HG03095 (cell line): ENCODE measurements at regions not wholly inside any gene's neighbourhood (a gene's known extent, or its start where the extent isn't known, plus 50 kb on each side); places are given as distances from the start of the nearest gene placed in this dataset.

Experiments
- ATAC-seq: cut with Tn5 transposase; IDR thresholded peaks from one replicate; pipeline ENCODE4 v1.9.1; 2021; ENCODE audit warnings: moderate library complexity; ENCODE audit not compliant: unreplicated experiment

DNA sequence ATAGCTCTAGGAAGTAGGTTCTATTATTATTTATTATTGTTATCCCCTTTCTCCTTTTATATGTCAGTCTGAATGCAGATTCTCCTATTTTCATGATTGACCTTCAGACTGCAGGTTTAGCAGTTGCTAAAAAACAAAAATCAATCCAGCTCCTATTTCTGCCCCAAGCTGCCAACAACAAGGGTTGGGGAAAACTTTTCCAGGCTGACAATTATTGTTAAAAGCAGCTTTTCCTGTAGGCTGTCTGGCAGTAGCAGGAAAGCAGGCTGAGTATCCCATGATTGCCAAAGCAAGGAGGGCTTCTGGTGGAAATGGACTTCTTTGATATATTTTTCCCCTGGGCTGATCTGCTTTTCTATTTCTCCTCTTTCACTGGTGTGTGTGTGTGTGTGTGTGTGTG lies 78.0 kb upstream of the CTLA4 start:
- ATAC-seq, result no peak

DNA sequence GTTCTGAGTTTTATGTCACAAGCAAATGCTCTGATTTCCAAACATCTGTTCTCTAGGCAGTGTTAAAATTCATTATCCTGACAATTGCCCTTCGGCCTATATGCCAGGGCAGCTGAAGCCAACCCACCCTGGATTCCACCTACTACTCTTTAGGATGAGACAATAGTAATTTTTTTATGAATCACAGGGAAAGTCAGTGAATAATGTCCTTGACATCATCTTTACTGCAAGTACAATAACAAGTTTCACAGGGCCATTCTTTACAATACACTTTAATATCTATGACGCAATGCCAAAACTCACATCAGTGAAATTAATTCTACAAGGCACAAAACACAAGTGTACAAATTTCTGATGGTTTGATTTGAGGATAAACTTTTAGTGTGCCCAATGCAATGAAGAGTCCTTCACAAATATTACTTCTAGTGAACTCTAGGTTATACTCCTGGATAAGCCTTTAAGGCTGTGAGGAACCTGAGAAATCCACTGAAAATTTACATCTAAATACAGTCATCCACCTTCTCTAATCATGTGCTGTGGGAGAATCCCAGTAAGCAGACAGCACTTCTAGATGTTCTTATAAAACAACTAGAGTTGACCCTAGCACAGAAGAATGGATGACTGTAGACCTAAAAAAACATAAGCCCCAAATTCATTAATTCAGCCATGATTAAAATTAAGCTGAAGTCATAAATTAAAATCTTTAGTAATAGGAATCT lies 77.3 kb upstream of the CTLA4 start:
- ATAC-seq, result no peak

DNA sequence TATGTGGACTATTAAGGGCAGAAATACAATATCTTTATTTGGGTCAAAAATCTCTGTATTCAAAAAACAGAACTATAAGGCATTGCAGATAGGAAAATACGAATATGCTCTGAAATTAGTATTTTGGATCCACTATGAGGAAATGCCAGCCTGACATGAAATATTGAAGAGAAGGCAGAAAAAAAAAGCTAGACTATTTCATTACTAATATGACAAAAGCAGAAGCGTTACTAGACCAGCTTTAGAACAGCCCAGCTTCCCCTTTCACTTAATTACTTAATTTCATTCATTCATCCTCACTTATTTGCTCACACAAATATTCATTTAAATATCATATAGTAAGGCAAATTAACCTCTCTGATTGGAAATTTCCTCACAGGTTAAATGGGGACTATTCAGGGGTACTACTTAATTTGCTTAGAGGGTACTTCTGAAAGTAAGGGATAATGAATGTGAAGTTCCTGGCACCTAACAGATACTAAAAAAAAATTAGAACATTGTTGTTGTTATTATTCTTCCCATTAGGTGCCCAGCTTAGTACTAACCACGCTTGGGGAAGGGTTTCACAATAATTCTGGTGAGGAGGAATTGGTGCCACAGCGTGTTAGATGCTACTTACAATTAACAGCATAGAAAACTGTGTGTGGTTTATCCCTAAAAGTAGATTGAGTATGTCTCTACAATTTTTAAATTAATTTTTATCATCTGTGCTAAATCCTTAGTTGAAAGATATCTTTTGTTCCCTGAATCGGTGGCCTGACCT lies 71.1 kb upstream of the CTLA4 start:
- ATAC-seq, result no peak

DNA sequence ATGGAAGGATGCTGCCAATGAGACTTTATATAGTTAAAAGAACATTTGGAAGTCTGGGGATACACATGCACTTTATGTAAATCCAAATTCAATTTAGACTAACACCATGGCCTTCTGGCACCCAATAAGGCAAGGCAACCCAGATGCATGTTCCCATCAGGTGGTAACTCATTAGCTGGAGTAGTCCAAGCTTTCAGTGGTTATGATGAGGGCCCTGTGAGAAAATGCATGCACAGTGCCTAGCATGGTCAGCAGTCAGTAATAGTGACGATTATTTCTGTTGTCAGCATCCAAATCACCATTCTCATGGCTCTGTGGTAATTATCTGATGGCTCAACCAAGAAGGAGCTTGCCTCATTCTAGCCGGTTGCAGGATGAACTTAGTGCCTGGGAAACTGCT lies 70.3 kb upstream of the CTLA4 start:
- ATAC-seq, result no peak

DNA sequence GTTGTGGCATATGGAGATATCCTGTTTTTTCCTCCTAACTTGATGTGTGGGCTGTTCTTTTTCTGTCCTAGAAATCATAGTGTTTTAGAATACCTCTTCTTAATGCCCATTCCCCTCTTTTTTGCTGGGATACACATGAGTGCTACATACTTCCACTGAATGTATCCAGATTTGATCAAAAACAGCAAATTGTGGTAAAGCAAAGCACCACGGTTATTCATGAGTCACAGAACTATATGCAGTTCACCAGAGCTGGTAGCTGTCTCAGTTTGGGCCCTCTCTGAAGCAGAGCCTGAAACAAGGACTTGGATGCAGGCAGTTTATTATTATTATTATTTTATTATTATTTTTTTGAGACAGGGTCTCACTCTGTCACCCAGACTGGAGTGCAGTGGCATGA lies 69.9 kb upstream of the CTLA4 start:
- ATAC-seq, result no peak

DNA sequence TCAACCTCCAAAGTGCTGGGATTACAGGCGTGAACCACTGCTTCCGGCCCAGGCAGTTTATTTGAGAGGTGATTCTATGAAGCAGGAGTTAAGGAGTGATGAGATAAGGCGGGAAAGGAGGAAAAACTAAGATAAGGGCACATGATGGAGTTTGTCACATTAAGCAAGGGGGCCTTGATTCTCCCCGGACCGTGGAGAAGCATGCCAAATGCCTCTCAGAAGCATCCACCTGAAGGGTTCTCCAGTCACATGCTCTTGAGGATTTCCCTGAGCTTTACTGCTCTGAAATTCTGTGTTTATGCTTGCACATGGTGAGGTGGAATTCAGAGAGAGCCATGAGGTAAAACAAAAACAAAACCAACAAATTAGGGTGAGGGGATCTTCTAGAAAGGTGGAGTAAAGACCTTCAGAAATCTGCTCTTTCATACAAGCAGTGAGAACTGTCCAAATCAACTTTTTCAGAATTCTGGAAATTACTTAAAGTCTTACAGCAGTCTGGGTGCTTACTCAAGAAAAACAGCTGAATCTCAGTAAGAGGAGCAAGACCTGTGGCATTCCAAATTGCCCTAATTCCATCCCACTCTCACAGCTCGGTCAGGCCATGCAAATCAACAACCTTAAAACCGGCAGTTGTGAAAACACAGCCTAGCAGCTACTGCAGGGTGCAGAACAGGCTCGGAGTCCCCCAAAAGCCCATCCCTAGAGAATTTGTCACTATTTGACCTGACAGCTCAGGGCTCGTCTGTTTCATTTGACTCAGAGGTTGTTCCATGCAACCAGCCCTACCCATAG lies 69.1 kb upstream of the CTLA4 start:
- ATAC-seq, result no peak

DNA sequence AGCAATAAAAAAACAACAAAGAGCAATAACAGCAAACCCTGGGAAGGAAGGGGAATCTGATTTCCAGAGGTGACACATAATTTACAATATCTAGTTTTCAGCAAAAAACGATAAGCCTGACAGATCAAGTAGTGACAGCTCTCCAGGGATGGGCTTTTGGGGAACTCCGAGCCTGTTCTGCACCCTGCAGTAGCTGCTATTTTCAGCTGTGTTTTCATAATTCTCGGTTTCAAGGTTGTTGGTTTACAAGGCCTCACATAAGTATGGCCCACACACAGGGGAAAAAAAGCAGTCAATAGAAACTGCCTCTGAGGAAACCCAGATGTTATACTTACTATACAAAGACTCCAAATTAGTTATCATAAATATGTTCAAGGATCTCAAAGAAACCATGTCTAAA lies 67.7 kb upstream of the CTLA4 start:
- peak; percentile 87 for ATAC-seq

DNA sequence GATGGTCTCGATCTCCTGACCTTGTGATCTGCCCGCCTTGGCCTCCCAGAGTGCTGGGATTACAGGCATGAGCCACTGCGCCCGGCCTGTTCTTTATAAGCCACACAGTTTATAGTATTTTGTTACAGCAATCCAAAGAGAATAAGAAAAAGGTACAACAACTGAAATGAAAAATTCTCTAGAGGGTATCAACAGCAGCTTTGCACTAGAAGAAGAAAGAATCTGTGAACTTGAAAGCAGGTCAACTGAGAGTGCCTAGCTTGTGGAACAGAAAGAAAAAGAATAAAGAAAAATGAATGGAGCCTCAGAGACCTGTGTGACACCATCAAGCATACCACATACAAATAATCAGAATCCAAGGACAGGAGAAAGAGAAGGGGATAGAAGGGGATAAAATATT lies 66.8 kb upstream of the CTLA4 start:
- no peak for ATAC-seq

DNA sequence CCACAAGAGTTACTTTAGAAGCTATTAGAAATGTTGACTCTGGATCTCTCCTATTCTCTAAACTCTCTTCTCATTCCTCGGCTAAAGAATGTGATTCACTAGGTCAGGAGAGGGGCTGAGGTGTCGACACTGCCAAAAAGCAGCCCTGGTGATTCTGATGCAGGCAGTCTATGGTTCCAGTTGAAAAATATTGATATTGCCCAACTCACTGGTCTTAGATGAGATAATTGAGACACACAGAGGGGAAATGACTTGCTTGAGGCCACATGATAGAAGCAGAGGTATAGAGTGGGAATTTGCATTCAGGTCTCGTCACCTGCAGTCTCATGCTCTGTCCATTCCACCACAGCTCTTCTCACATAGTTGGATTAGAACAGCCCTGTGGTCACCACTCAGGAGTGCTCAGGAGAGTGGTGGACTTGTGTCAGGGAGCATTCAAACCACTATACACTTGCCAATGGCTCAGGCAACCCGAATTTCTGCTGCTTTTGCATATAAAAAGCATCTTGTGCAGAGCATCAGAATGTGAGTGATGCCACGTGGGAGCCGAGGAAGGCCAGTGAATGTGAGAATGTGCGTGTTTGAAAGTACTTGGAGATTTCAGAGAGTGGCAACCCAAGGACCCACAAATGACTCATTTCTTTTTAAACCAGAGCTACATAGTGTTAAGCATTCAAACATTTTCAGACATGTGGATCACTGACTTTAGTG lies 65.1 kb upstream of the CTLA4 start:
- ATAC-seq, result no peak

DNA sequence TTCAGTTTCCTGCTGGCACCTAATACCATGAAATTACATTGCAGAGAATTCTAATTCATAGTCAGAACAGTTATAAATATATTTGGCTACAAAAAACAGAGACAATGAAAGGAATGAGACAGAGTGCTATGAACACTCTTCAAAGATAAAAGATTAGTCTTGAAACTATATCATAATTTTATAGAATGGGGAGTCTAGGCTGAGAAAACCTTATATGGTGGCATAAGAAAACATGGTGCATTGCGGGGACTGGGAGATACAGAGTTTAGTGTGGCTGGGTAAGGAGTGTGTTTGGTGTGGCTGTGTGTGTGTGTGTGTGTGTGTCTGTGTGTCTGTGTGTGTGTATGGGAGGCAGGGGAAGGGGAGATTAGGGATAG lies 64.5 kb upstream of the CTLA4 start:
- ATAC-seq, result no peak

DNA sequence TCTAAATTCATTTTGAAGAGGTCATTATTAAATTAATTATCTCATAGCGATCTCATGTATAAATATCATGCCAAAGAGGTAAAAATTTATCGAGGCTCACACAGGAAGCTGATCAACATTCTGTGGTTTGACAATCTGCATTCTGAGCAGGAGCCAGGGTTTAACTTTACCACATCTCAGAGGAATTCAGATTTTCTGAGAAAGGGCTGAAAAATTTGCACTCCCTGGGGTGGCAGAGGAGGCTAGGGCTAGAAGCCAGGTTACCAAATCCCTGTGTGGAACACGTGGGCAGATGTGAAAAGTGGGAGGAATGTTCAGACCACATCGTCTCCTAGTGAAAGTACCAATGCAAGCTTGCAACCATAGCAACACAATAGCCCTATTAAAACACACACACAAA lies 63.5 kb upstream of the CTLA4 start:
- no peak for ATAC-seq

DNA sequence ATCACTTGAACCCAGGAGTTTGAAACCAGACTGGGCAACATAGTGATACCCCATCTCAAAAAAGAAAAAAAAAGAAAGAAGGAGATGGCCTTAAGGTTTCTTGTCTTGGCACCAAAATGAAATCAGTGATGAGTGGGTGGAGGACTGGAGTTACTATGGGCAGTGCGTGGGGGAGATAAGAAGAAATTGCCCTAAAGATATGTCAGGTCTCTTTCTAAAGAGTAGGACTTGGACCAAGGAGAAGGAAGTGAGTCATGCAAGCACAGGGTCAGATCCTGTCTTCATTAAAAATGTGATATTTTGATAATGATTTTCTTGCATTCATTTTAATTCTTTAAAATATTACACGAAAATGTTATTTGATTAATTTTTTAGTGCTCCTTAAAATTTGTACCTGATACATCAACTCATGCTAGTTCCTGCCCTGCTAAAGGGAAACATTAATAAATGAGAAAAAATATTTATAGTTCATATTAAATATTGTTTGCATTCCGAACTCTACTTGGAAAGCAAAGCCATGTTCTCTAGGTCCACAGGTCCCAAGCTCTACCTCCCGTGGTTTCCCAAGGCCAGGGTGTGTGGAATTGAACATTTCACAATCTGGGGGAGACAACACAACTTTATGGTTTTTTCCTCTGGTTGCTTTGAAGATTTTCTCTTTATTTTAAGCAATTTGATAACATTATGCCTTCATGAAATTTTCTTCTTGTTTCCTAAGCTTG lies 62.6 kb upstream of the CTLA4 start:
- ATAC-seq, result no peak

DNA sequence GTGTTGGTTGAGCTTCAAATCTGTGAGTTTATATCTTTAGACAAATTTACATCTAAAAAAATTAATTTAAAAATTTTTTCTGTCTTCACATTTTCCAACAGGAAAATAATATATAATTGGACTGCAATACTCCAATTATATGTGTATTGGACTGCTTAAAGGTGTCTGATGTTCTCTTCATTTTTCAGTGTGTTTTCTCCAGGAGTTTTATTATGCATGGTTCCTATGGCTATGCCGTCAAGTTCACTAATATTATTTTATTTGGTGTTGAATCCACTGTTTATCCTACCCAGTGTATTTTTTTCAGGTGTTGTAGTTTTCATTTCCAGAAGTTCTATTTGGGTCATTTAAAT lies 62.1 kb upstream of the CTLA4 start:
- ATAC-seq, result no peak

DNA sequence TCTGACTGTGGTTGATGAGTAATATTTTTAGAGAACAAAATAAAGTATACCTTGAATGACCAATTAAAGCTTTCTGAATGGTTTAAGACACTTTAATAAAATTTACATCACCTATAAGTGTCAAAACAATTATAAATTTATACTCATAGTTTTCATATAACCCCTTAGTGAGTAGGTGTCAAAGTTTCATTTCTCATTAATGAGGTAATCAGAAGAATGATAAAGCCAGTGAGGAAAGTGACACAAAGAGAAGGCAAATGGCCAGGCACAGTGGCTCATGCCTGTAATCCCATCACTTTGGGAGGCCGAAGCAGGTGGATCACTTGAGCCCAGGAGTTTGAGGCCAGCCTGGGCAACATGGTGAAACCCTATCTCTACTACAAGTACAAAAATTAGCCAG lies 60.8 kb upstream of the CTLA4 start:
- ATAC-seq, result no peak

DNA sequence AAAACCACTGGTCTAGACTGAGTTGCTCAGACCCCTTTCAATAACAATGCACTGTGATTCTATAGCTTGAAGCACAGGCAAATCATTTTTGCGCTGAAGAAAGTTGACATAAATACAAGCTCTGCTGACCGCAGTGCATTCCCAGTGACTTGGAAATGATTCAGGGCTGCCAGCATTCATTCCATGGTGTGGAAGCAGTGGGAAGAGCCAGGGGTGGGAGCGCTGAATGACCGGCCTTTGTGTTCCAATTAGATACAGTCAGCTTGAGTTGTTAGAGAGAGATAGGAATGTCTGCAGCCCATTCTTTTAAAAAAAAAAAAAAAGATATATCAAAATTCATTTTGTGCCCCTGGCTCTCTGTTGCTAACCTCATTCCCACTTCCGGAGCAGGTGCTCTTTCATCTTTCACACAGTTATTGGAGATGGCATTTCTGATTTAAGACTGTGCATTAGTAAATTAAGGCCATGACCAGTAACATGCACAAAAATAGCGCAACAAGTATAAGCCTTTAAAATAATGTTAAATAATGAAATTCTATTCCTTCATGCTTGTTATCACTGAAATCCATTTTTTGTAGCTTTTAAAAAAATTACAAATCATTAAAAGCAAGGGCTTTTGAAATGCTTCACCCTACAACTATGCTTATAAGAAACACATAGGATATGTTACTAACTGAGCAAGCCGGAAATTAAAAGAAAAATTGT lies 59.4 kb upstream of the CTLA4 start:
- ATAC-seq, result no peak

DNA sequence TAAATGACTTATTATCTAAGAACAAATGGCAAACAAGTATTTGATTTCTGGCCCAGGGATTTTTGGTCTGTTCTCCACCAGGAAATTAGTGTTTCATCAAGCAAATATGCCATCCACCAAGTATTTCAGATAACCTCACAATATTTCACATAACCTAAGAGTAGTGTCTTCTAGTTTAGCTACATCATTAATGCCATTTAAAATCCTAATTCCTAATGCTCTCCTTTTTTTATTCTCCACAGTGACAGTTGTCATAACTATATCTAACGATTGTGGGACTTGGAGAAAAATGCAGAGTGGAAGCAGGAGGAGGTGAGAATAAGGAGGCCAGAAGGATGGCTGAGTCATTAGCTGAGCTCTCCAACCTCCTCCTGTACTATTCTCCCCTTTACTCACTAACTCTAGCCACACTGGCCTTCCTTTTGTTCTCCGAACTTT lies 58.5 kb upstream of the CTLA4 start:
- no peak for ATAC-seq

DNA sequence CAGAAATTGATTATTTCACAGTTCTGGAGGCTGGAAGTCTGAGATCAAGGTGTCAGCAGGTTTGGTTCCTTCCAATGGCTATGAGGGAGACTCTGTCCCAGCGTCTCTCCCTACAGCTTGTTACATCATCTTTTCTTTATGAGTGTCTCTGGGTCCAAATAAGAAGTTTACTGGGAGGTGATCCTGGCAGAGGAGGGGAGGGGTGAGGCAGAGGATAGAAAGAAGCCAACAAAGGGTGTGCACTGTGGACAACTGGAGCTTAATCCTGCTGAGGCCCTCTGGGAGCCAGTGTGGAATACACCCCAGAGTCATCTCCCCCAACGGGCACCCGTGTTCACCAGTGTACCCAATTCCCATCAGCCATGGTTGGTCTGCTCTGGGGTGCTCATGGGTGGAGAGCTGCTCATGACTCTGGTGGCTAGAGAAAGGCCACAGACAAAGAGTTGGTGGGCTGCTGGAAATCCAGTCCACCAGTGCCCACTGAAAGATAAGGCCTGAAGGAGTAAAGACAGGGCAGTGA lies 57.5 kb upstream of the CTLA4 start:
- no peak for ATAC-seq

DNA sequence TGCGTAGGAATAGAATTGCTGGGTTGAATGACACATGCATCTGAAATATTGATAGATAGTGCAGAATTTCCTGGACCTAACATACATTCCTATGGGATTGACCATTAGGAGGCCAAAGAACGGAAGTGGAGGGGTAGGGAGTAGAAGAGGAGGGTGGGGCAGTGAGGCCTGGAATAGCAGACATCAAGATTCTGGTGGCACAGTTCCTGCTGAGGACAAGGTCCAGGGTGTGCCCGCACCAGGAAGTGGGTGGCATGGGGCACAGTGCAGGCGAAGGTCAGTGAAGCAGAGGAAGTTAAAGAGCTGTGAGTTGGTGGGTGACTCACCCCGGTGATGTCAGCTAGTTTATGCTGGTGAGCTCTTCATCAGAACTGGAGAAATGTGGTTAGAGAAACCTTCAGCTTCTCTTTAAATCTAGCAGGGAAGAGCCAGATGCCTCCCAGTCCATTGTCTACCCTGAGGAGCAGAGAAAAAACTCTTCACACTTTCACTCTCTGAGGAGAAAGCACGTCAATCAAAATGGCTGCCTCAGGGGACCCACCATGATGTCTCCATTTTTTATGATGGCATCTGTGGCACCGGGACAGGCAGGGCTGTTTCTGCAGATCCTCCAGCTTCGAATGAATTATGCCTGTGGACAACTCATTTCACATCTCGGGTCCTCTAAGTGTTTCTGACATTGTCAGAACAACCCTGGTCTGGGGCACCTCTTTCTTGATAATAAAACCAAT lies 55.9 kb upstream of the CTLA4 start:
- no peak for ATAC-seq
